ENCODE measurements at regions not wholly inside any gene's neighbourhood (a gene's known extent, or its start where the extent isn't known, plus 50 kb on each side); places are given as distances from the start of the nearest gene placed in this dataset.

GRCh38 chr4:54585321-54586000 lies 72.3 kb upstream of the KIT start:
- TF ChIP-seq POLR2A (IDR thresholded peaks at IDR 0.05) = no peak
- TF ChIP-seq CTCF (IDR thresholded peaks at IDR 0.05) = no peak
- TF ChIP-seq EP300 (IDR thresholded peaks at IDR 0.05) = no peak
- no peaks in the 10 kb centered on the region for H3K36me3 ChIP-seq
- H3K9me3 ChIP-seq = no peaks in the 10 kb centered on the region
- 90% methylated on average over 8 of the region's 8 CpGs for WGBS, 2 donors
- peaks cover 0 to 4% of the 10 kb centered on the region in 2 donors for H3K27me3 ChIP-seq
- DNase-seq (ENCODE audit: low spot score in 2 of 2) = no peak
- no peak overlapping the region for H3K4me3 ChIP-seq
- H3K27ac ChIP-seq = no peak overlapping the region
- no peaks in the 10 kb centered on the region for H3K4me1 ChIP-seq

GRCh38 chr4:54586320-54586955 lies 71.3 kb upstream of the KIT start:
- Histone ChIP-seq H3K36me3 (no peaks in the 10 kb centered on the region), H3K4me1 (no peaks in the 10 kb centered on the region), H3K27me3 (peaks cover 0 to 4% of the 10 kb centered on the region in 2 donors), H3K27ac (no peak overlapping the region), H3K4me3 (no peak overlapping the region), H3K9me3 (no peaks in the 10 kb centered on the region)
- no peak for TF ChIP-seq POLR2A (IDR thresholded peaks at IDR 0.05)
- no peak for TF ChIP-seq EP300 (IDR thresholded peaks at IDR 0.05)
- no peak for TF ChIP-seq CTCF (IDR thresholded peaks at IDR 0.05)
- no peak for DNase-seq (ENCODE audit: low spot score in 2 of 2)
- WGBS, 2 donors = 67 to 76% methylated on average over 5 of the region's 5 CpGs

GRCh38 chr4:54587107-54587891 lies 70.5 kb upstream of the KIT start:
- TF ChIP-seq EP300 (IDR thresholded peaks at IDR 0.05) (no peak), POLR2A (IDR thresholded peaks at IDR 0.05) (no peak), CTCF (IDR thresholded peaks at IDR 0.05) (no peak)
- no peak overlapping the region for H3K27ac ChIP-seq
- 82 to 85% methylated on average over 2 of the region's 2 CpGs for WGBS, 2 donors
- H3K27me3 ChIP-seq = peaks cover 0 to 4% of the 10 kb centered on the region in 2 donors
- no peak overlapping the region for H3K4me3 ChIP-seq
- H3K4me1 ChIP-seq = no peaks in the 10 kb centered on the region
- no peak for DNase-seq (ENCODE audit: low spot score in 2 of 2)
- no peaks in the 10 kb centered on the region for H3K9me3 ChIP-seq
- no peaks in the 10 kb centered on the region for H3K36me3 ChIP-seq

- no peak overlapping the region for H3K4me3 ChIP-seq
- no peak for DNase-seq (ENCODE audit: low spot score in 2 of 2)
- H3K4me1 ChIP-seq = no peaks in the 10 kb centered on the region
- H3K27ac ChIP-seq = no peak overlapping the region
- H3K36me3 ChIP-seq = no peaks in the 10 kb centered on the region
- H3K9me3 ChIP-seq = no peaks in the 10 kb centered on the region
- TF ChIP-seq POLR2A (IDR thresholded peaks at IDR 0.05) (no peak), CTCF (IDR thresholded peaks at IDR 0.05) (no peak)
- WGBS, 2 donors = 84 to 93% methylated on average over 4 of the region's 4 CpGs
- peaks cover 0 to 4% of the 10 kb centered on the region in 2 donors for H3K27me3 ChIP-seq
Observed at GRCh38 chr4:54588404-54588803, 69.4 kb upstream of the KIT start.

GRCh38 chr4:54589586-54589985 lies 68.2 kb upstream of the KIT start:
- Histone ChIP-seq H3K4me3 (no peak overlapping the region), H3K36me3 (no peaks in the 10 kb centered on the region), H3K4me1 (no peaks in the 10 kb centered on the region), H3K9me3 (no peaks in the 10 kb centered on the region), H3K27ac (no peak overlapping the region), H3K27me3 (no peaks in the 10 kb centered on the region)
- DNase-seq (ENCODE audit: low spot score in 2 of 2) = no peak
- WGBS, 2 donors = 92 to 97% methylated on average over 2 of the region's 2 CpGs
- TF ChIP-seq POLR2A (IDR thresholded peaks at IDR 0.05) (no peak), CTCF (IDR thresholded peaks at IDR 0.05) (no peak), EP300 (IDR thresholded peaks at IDR 0.05) (no peak)

All from tibial nerve (tissue), 4 donors.